Transverse colon (tissue), 4 donors: ENCODE measurements at regions not wholly inside any gene's neighbourhood (a gene's known extent, or its start where the extent isn't known, plus 50 kb on each side); places are given as distances from the start of the nearest gene placed in this dataset.

ENCODE experiments used
- DNase-seq: peaks from one replicate; pipeline ENCODE4 v3.0.0-alpha.2; 2019
- H3K27ac ChIP-seq, 4 donors: fragments of 200-600 bp; sonication (generic); 2 replicates each; pipeline ENCODE4 v1.5.1; 2016 to 2018; ENCODE audit warnings: inconsistent platforms in 4 of 4
- H3K27me3 ChIP-seq: fragments of 200-600 bp; sonication (generic); 2 replicates; pipeline ENCODE4 v1.5.1; 2017; ENCODE audit warnings: inconsistent platforms
- H3K36me3 ChIP-seq, 4 donors: fragments of 200-600 bp; sonication (generic); 2 replicates each; pipeline ENCODE4 v1.5.1; 2017 to 2019; ENCODE audit warnings: inconsistent platforms in 4 of 4
- H3K4me1 ChIP-seq, 4 donors: fragments of 200-600 bp; sonication (generic); 2 replicates each; pipeline ENCODE4 v1.5.1; 2017 to 2020; ENCODE audit warnings: inconsistent platforms in 4 of 4
- H3K4me3 ChIP-seq, 4 donors: fragments of 200-600 bp; sonication (generic); 1 replicate in 1 of 4; 2 replicates in 3 of 4; pipeline versions ENCODE4 v1.5.1 to v1.6.1; 2017 to 2019; ENCODE audit warnings: inconsistent platforms in 4 of 4
- H3K9me3 ChIP-seq, 2 donors: fragments of 200-600 bp; sonication (generic); 2 replicates each; pipeline ENCODE4 v1.5.1; 2017 to 2019; ENCODE audit warnings: inconsistent platforms in 2 of 2
- EP300 ChIP-seq: sonication (generic); formaldehyde crosslinking; IDR thresholded peaks from one replicate; pipeline ENCODE4 v1.6.1; 2017; ENCODE audit warnings: antibody characterized with exemption, low read depth
- POLR2A ChIP-seq: fragments of 450-650 bp; IDR thresholded peaks from one replicate; pipeline ENCODE4 v1.6.1; 2016; ENCODE audit warnings: antibody characterized with exemption, mild to moderate bottlenecking, moderate library complexity
- POLR2AphosphoS5 ChIP-seq, 3 donors: sonication (generic); formaldehyde crosslinking; IDR thresholded peaks; one replicate each; pipeline ENCODE4 v1.6.1; 2016; ENCODE audit warnings: antibody characterized with exemption in 3 of 3
- WGBS, 2 donors: methylation state at CpG; one replicate each; pipeline ENCODE4 v1.1.5; 2018; ENCODE audit warnings: low coverage in 1 of 2; 5-methylcytosine and 5-hydroxymethylcytosine counted together
- in situ Hi-C, 4 donors: fragments of 200-750 bp; cut with MboI; loops; one replicate each; pipeline versions ENCODE4 v1.15.0 to v1.15.1; 2017; ENCODE audit warnings: low sequenced_read_pairs in 3 of 4, low pct_ligation_motif_present in 1 of 4, low pct_unique_long_range_greater_than_20kb in 1 of 4
- intact Hi-C: fragments of 100-400 bp; cut with DNase I; formaldehyde crosslinking; loops from one replicate; pipeline ENCODE4 v1.15.1; 2023; ENCODE audit warnings: low total_unique reads
- TF ChIP-seq, protein P1 (sequence below), 5 experiments: fragments of 200-600 bp in 3 of 5; fragments of 450-650 bp in 2 of 5; sonication (generic) in 3 of 5; IDR thresholded peaks; 1 replicate in 2 of 5; 2 replicates in 3 of 5; pipeline ENCODE4 v1.5.1; 2016 to 2017; ENCODE audit warnings: antibody characterized with exemption in 5 of 5, inconsistent platforms in 3 of 5, mild to moderate bottlenecking in 2 of 5, moderate library complexity in 1 of 5

DNA sequence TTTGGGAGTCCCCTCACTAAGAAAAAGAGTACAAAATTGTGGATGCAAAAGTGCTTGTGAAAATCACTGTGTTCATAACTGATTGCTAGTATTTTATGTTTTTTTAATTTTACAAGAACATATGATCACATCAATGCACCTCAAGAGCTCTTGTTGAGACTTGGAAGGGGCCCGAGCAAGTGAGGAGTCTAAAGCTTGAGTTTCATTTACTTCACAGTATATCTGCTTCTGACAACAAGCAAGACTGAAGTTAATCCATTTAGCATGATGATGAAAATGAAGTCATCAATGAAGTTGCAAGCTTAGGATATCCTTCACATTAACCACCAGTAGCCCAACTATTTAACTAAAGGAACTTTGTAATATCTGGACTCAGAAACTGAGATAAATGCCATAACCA lies 182.5 kb upstream of the DIO2 start:
- in situ Hi-C loops, result no loop called here
- TF ChIP-seq, protein P1, sequence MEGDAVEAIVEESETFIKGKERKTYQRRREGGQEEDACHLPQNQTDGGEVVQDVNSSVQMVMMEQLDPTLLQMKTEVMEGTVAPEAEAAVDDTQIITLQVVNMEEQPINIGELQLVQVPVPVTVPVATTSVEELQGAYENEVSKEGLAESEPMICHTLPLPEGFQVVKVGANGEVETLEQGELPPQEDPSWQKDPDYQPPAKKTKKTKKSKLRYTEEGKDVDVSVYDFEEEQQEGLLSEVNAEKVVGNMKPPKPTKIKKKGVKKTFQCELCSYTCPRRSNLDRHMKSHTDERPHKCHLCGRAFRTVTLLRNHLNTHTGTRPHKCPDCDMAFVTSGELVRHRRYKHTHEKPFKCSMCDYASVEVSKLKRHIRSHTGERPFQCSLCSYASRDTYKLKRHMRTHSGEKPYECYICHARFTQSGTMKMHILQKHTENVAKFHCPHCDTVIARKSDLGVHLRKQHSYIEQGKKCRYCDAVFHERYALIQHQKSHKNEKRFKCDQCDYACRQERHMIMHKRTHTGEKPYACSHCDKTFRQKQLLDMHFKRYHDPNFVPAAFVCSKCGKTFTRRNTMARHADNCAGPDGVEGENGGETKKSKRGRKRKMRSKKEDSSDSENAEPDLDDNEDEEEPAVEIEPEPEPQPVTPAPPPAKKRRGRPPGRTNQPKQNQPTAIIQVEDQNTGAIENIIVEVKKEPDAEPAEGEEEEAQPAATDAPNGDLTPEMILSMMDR (IDR thresholded peaks at IDR 0.05), result no peak
- TF ChIP-seq POLR2A, result no peak

DNA sequence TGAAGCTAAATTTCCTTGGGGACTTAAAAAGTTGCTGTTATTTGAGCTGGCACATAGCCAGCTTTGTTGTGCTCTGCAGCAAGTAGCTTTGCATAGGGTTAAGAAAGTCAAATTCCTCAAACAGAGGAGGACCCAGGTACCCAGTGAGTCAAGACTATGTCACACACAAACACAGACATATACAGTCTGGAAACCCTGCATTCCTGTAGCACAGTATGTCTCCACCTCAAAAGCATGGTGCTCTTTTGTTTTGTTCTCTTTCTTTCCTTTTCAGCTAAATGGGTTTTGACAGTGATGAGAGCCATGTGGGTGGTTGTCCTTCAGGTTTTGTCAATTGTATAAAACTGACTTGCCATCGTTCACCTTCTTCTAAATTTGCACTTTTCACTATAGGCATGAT lies 179.6 kb upstream of the DIO2 start:
- Histone ChIP-seq H3K27ac (no peak overlapping the region), H3K4me3 (no peak overlapping the region), H3K27me3 (no peaks in the 10 kb centered on the region), H3K36me3 (no peaks in the 10 kb centered on the region), H3K4me1 (no peaks in the 10 kb centered on the region), H3K9me3 (no peaks in the 10 kb centered on the region)
- in situ Hi-C loops, result no loop called here
- DNase-seq, result no peak
- intact Hi-C loops, result no loop called here
- 50 to 70% methylated on average over 1 of the region's 1 CpG for WGBS, 2 donors
- TF ChIP-seq, protein P1 (IDR thresholded peaks at IDR 0.05), result no peak
- TF ChIP-seq EP300, result no peak
- no peak for TF ChIP-seq POLR2A

More for the DNA sequence above, 182.5 kb upstream of the DIO2 start:
- Histone ChIP-seq H3K9me3 (no peaks in the 10 kb centered on the region), H3K27ac (no peak overlapping the region), H3K4me3 (no peak overlapping the region), H3K27me3 (no peaks in the 10 kb centered on the region), H3K36me3 (no peaks in the 10 kb centered on the region), H3K4me1 (no peaks in the 10 kb centered on the region)
- 0 to 50% methylated on average over 1 of the region's 1 CpG for WGBS, 2 donors
- no peak for DNase-seq
- intact Hi-C loops, result no loop called here

DNA sequence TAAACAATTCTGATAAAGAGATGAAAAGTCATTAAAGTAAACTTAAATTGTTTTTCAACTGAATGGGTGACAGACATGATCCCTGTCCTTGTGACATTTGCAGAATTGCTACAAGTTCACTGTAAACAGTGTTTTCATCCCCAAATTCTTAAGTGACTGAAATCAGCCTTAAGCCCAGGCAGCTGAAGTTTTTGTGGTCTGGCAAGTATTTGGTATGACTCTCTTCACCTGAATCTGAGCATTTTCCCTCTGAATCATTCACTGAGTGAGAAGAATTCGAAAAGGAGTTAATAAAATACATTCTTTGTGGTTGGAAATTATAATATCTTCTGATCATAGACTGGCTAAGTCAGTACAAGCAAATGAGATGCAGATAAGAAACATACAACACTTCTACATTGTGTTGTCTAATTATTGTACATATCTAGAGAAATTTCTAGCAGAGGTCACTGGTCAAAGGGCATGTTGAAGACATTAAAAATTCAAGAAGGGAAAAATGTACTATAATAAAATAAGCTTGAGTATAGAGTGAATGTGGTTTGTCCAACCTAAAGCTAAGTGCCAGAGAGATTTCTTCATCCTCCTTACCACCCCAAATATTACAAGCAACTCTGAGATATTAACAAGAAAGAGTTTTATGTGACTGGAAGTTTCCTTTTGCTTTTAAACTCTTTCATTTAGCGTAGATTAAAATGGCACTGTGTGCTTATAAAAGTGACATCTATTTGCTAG lies 177.8 kb upstream of the DIO2 start:
- in situ Hi-C loops (no loop called here), intact Hi-C loops (no loop called here)
- WGBS, 2 donors, result 58 to 77% methylated on average over 2 of the region's 2 CpGs
- no peaks in the 10 kb centered on the region for H3K9me3 ChIP-seq
- TF ChIP-seq POLR2A, result no peak
- TF ChIP-seq, protein P1 (IDR thresholded peaks at IDR 0.05), result no peak
- TF ChIP-seq EP300, result no peak
- no peak for TF ChIP-seq POLR2AphosphoS5 (IDR thresholded peaks at IDR 0.05)
- no peak for DNase-seq
- no peak overlapping the region for H3K4me3 ChIP-seq
- no peaks in the 10 kb centered on the region for H3K4me1 ChIP-seq
- no peak overlapping the region for H3K27ac ChIP-seq
- no peaks in the 10 kb centered on the region for H3K36me3 ChIP-seq
- H3K27me3 ChIP-seq, result no peaks in the 10 kb centered on the region

DNA sequence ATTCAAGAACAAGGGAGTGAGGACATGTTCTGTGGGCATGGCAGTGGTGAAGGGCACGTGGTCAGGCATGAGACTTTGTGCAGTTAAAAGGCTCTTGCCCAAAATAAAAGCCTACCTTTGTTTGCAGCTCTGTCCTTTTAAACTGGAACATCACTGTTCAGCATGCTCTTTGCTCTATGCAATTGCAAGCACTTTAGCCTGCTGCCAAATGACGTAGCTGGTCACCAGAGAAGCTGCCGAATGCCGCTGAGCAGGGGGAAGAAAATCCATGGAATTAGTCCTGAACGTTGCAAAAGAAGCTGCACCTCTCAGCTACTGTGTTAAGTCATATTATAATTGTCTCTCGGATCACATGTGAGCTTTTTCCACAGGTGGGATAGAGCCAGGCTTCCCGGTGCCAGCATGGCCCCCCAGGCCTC lies 176.3 kb upstream of the DIO2 start:
- intact Hi-C loops, result no loop called here
- 70 to 82% methylated on average over 2 to 7 of the region's 7 CpGs for WGBS, 2 donors
- H3K27me3 ChIP-seq, result no peaks in the 10 kb centered on the region
- no peaks in the 10 kb centered on the region for H3K9me3 ChIP-seq
- H3K27ac ChIP-seq, result no peak overlapping the region
- in situ Hi-C loops, result no loop called here
- no peak overlapping the region for H3K4me3 ChIP-seq
- no peak for TF ChIP-seq EP300
- no peak for DNase-seq
- no peaks in the 10 kb centered on the region for H3K4me1 ChIP-seq
- H3K36me3 ChIP-seq, result no peaks in the 10 kb centered on the region

DNA sequence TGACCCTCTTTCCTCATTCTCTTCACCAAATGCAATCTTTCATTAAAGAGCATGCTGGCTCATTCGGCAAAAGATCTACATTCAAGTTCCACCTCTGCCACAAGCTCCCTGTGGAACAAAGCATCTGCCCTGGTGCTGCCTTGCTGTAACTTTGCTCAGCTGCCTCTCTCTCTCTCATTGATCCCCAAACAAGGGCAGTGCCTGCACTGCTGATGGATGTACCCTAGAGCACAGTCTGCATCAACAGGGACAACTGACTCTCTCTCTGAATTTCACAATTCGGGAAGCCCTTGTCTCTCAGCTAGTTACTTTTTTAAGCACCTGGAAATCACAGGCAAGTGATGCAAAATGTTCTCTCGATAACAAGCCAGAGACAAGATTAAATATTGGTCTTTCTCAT lies 174.0 kb upstream of the DIO2 start:
- Histone ChIP-seq H3K4me3 (no peak overlapping the region), H3K27me3 (no peaks in the 10 kb centered on the region), H3K36me3 (no peaks in the 10 kb centered on the region), H3K9me3 (no peaks in the 10 kb centered on the region), H3K4me1 (no peaks in the 10 kb centered on the region), H3K27ac (no peak overlapping the region)
- 69 to 83% methylated on average over 2 to 3 of the region's 3 CpGs for WGBS, 2 donors
- TF ChIP-seq, protein P1 (IDR thresholded peaks at IDR 0.05), result no peak
- TF ChIP-seq EP300 (no peak), POLR2A (no peak), POLR2AphosphoS5 (IDR thresholded peaks at IDR 0.05) (no peak)
- intact Hi-C loops, result no loop called here
- in situ Hi-C loops, result no loop called here
- DNase-seq, result no peak
